GM13976 (cell line): ENCODE measurements at regions not wholly inside any gene's neighbourhood (a gene's known extent, or its start where the extent isn't known, plus 50 kb on each side); places are given as distances from the start of the nearest gene placed in this dataset.

ENCODE experiments used
- DNase-seq: peaks from one replicate; pipeline ENCODE4 v3.0.0; 2012; ENCODE audit warnings: low spot score
- in situ Hi-C: fragments of 300-500 bp; cut with MboI; formaldehyde crosslinking; loops from one replicate; pipeline ENCODE4 v1.12.0; 2022; ENCODE audit warnings: low sequenced_read_pairs, mixed read lengths, inconsistent platforms; ENCODE audit not compliant: unreplicated experiment
- TF ChIP-seq, protein P1 (sequence below): IDR thresholded peaks from 2 replicates; pipeline ENCODE4 v1.5.1; 2012; ENCODE audit warnings: borderline replicate concordance, mild to moderate bottlenecking; ENCODE audit not compliant: insufficient read depth; ENCODE audit errors: extremely low read depth, missing control alignments, control extremely low read depth

DNA sequence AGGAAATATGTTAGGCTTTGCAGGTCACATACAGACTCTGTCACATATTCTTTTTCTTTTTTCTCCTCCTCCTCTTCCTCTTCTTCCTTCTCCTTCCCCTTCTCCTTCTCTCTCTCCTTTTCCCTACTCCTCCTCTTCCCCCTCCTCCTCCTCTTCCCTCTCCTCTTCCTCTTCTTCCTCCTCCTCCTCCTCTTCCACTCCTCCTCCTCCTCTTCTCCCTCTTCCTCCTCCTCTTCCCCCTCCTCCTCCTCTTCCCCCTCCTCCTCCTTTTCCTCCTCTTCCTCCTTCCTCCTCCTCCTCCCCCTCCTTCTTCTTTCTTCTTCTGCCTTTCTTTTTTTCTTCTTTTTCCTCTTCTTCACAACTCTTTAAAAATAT is 159.8 kb downstream of the KIF20B start:
- in situ Hi-C loops: no loop called here
- TF ChIP-seq, protein P1, sequence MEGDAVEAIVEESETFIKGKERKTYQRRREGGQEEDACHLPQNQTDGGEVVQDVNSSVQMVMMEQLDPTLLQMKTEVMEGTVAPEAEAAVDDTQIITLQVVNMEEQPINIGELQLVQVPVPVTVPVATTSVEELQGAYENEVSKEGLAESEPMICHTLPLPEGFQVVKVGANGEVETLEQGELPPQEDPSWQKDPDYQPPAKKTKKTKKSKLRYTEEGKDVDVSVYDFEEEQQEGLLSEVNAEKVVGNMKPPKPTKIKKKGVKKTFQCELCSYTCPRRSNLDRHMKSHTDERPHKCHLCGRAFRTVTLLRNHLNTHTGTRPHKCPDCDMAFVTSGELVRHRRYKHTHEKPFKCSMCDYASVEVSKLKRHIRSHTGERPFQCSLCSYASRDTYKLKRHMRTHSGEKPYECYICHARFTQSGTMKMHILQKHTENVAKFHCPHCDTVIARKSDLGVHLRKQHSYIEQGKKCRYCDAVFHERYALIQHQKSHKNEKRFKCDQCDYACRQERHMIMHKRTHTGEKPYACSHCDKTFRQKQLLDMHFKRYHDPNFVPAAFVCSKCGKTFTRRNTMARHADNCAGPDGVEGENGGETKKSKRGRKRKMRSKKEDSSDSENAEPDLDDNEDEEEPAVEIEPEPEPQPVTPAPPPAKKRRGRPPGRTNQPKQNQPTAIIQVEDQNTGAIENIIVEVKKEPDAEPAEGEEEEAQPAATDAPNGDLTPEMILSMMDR: no peak
- DNase-seq: no peak

DNA sequence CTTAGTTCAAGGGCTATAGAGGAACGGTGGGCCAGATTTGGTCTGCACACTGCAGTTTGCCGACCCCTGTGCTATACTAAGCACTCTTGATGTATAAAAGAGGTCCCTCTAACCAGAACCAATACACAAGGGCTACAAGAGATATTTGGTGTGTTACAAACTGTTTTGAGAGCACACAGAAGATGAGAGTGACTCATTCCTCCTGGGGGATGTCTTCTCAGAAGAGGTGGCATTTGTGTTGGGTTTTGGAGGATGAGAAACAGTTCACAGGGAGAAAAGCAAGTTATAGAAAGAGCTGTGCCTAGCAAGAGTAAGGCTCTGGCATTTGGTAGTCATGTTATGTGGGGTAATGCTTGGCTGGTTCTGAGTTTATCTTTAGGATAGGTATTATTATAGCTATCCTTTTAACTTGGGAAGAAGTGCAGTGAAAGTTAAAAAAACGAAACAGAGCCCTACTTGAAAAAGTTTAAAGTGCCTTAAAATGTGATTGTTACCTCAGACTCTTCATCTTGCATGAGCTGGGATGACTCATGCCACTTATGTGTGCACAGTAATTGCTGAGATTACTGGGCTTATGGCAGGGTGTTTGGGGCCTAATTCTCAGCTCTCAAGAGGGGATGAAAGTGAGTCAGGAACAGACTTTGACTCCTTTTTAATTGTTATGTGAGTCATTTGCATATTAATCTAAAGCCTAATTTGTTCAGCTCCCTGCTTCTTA is 160.4 kb downstream of the KIF20B start:
- in situ Hi-C loops: no loop called here
- DNase-seq: no peak
- TF ChIP-seq, protein P1: no peak

DNA sequence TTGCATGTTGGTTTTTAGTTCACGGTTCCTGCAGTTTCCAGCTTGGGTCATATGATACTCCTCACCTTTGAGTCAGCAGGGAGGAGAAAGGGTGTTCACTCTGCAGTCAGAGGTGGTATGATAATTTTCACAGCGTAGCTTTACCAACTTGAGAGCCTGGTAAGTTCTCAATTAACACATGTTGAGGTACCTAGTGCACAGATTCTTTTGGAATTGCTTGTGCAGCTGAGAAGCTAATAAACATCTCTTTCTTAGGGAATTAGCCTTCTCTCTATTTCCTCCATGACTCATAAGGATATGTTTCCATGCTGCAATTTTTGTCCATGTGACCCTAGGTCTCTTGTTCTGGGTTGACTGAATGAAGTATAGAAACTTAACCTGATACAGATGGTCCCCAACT is 166.6 kb downstream of the KIF20B start:
- TF ChIP-seq, protein P1: no peak
- DNase-seq: no peak
- in situ Hi-C loops: no loop called here

DNA sequence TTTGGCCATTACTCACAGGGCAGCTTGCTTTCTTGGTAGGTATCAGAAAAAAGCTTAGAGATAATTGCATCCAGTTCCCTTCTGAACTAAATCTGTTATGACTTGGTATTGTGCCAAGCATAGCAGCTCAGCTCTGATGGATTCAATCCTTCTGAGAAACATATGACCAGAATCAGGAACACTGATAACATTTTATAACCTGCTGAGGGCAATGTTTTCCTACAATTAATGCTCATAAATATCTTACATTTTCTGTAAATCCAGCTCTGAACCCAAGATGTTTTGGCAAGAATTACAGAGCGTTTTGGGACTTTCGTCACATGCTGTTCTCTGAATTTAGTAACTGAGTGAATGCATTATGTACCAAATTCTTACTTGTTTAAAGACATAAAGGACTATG is 167.8 kb downstream of the KIF20B start:
- TF ChIP-seq, protein P1: no peak
- in situ Hi-C loops: no loop called here
- no peak for DNase-seq

DNA sequence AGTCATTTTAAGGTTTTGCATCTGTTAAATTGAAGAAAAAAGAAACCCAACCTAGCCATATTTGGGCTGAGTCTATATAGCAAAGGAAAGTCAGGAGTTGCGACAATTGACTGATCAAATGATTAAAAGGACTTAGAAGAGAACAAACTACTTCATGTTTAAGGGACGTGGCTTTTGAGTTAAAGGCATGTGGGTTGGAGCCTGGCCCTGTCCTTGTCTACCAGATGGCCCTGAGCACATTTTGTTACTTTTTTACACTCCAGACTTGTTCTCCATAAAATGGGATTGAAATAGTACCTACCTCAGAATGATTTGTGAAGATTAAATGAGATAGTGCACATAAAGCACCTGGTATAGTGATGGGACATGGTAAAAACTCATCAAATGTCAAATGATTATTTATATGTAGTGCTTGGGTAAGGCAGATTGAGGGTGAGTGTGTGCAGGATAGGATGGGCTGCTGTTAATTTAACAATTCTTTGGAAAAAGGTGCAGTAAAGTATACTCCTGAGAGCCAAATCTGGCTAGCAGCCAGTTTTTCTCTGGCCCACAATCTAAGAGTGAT is 168.3 kb downstream of the KIF20B start:
- TF ChIP-seq, protein P1: no peak
- DNase-seq: no peak
- in situ Hi-C loops: no loop called here

DNA sequence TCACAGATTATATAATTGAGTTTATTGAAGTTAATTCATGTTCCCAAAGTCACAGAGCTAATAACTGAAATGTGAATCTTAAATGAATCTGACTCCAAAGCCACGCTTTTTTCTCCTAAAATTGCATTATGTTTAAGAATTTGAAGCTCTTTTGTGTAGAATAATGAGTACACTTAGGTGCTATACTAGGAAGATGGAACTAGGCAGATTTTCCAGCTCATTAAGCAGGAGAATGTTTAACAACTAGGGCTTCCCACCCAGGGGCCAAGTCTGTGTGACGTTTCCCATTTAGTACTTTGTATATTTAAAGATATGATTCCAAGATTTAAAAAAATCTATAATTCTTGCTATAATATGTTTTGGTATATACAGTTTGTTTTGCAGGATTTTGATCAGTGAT is 169.5 kb downstream of the KIF20B start:
- in situ Hi-C loops: no loop called here
- no peak for DNase-seq
- TF ChIP-seq, protein P1: no peak
